Endothelial cell of umbilical vein (primary cell): ENCODE measurements at regions not wholly inside any gene's neighbourhood (a gene's known extent, or its start where the extent isn't known, plus 50 kb on each side); places are given as distances from the start of the nearest gene placed in this dataset.

Source experiments
- BruUV-seq: library from RNA; stranded (reverse); fragments of 400-500 nt; replicated peaks from 2 replicates; lab custom pipeline; 2021; lab: Mats Ljungman, UMichigan
- CTCF ChIA-PET: fragments of 300-600, 350-600 bp; sonication (Branson Sonifier 250); formaldehyde crosslinking; loops from one replicate; lab custom pipeline; 2021; ENCODE audit warnings: antibody characterized with exemption, inconsistent platforms; lab: Charles Lee
- POLR2A ChIA-PET: fragments of 300-600, 350-600 bp; sonication (Branson Sonifier 250); formaldehyde crosslinking; loops from one replicate; lab custom pipeline; 2021; ENCODE audit warnings: antibody characterized with exemption, inconsistent platforms; lab: Charles Lee
- DNase-seq: peaks from one replicate; pipeline ENCODE4 v3.0.0-alpha.2; 2011; ENCODE audit warnings: low read depth, low spot score
- FAIRE-seq: peaks from 2 replicates; lab custom pipeline; 2011; peaks lifted over from hg19 to GRCh38; lab: Jason Lieb, UNC
- H2AFZ ChIP-seq: 2 replicates; pipeline ENCODE4 v1.6.0; 2012; ENCODE audit warnings: low read depth, low read length, control low read depth, inconsistent platforms
- H3K27ac ChIP-seq: 2 replicates; pipeline ENCODE4 v1.5.1; 2011; ENCODE audit warnings: low read depth, mild to moderate bottlenecking, control low read depth, low read length, moderate library complexity; ENCODE audit not compliant: insufficient read depth
- H3K27me3 ChIP-seq, 2 experiments: 2 replicates each; pipeline versions ENCODE4 v1.6.0 to v1.6.1; 2011; ENCODE audit warnings: low read length in 2 of 2, mixed read lengths in 1 of 2; ENCODE audit not compliant: control insufficient read depth in 2 of 2, insufficient read depth in 2 of 2
- H3K36me3 ChIP-seq, 2 experiments: 2 replicates in 1 of 2; 3 replicates in 1 of 2; pipeline ENCODE4 v1.5.1; 2011; ENCODE audit warnings: low read length in 2 of 2, mild to moderate bottlenecking in 1 of 2, moderate library complexity in 1 of 2; ENCODE audit not compliant: control insufficient read depth in 2 of 2, insufficient read depth in 2 of 2; ENCODE audit errors: extremely low read depth in 1 of 2
- H3K4me1 ChIP-seq: 3 replicates; pipeline ENCODE4 v1.5.1; 2011; ENCODE audit warnings: mild to moderate bottlenecking, low read length; ENCODE audit not compliant: control insufficient read depth, insufficient read depth; ENCODE audit errors: extremely low read depth
- H3K4me2 ChIP-seq: 2 replicates; pipeline ENCODE4 v1.6.1; 2011; ENCODE audit warnings: low read length, control low read depth, mixed read lengths; ENCODE audit not compliant: insufficient read depth
- H3K4me3 ChIP-seq, 3 experiments: fragments of 200-600 bp in 1 of 3; sonication (generic), shearing (Covaris generic) in 1 of 3; replicated peaks in 1 of 3; 2 replicates each; pipeline ENCODE4 v1.5.1; 2011 to 2016; ENCODE audit warnings: control low read depth in 3 of 3, low read length in 3 of 3, mild to moderate bottlenecking in 2 of 3, inconsistent platforms in 1 of 3, low read depth in 1 of 3, moderate library complexity in 1 of 3; ENCODE audit not compliant: insufficient read depth in 1 of 3
- H3K79me2 ChIP-seq: 2 replicates; pipeline ENCODE4 v1.6.0; 2012; ENCODE audit warnings: low read length, inconsistent platforms; ENCODE audit not compliant: control insufficient read depth, insufficient read depth
- H3K9ac ChIP-seq: replicated peaks from 2 replicates; pipeline ENCODE3; 2011; ENCODE audit warnings: low read length, control low read depth; ENCODE audit not compliant: insufficient read depth; ENCODE audit errors: extremely low read depth
- H3K9me1 ChIP-seq: replicated peaks from 3 replicates; pipeline ENCODE4 v1.6.0; 2011; ENCODE audit warnings: mild to moderate bottlenecking, low read length; ENCODE audit not compliant: control insufficient read depth, insufficient read depth; ENCODE audit errors: extremely low read depth
- H3K9me3 ChIP-seq: replicated peaks from 2 replicates; pipeline ENCODE4 v1.5.1; 2012; ENCODE audit warnings: low read length, inconsistent platforms; ENCODE audit not compliant: control insufficient read depth, insufficient read depth
- H4K20me1 ChIP-seq: replicated peaks from 2 replicates; pipeline ENCODE3; 2011; ENCODE audit warnings: mild to moderate bottlenecking, low read length; ENCODE audit not compliant: control insufficient read depth, insufficient read depth; ENCODE audit errors: extremely low read depth
- CTCF ChIP-seq, 2 donors: IDR thresholded peaks; 1 replicate in 1 of 2; 2 replicates in 1 of 2; pipeline ENCODE4 v1.5.1; 2011; ENCODE audit warnings: low read length in 2 of 2, mild to moderate bottlenecking in 2 of 2, moderate library complexity in 2 of 2, control low read depth in 1 of 2, inconsistent platforms in 1 of 2, low read depth in 1 of 2; ENCODE audit not compliant: insufficient read depth in 1 of 2; ENCODE audit errors: extremely low read depth in 1 of 2
- EZH2 ChIP-seq: IDR thresholded peaks from 2 replicates; pipeline ENCODE4 v1.6.1; 2012; ENCODE audit warnings: borderline replicate concordance, low read depth, mild to moderate bottlenecking, moderate library complexity, low read length, inconsistent platforms; ENCODE audit not compliant: severe bottlenecking
- FOS ChIP-seq: IDR thresholded peaks from 2 replicates; pipeline ENCODE4 v1.6.1; 2011; ENCODE audit warnings: mild to moderate bottlenecking, low read length, moderate library complexity, borderline replicate concordance; ENCODE audit not compliant: insufficient read depth
- GATA2 ChIP-seq: IDR thresholded peaks from 2 replicates; pipeline ENCODE4 v1.7.0; 2011; ENCODE audit warnings: low read depth, mild to moderate bottlenecking, moderate library complexity, mixed read lengths, low read length; ENCODE audit not compliant: insufficient read length, insufficient read depth
- JUN ChIP-seq: IDR thresholded peaks from 2 replicates; pipeline ENCODE4 v1.6.1; 2011; ENCODE audit warnings: borderline replicate concordance, low read depth; ENCODE audit not compliant: insufficient read length, insufficient read depth
- MYC ChIP-seq: IDR thresholded peaks from one replicate; pipeline ENCODE4 v1.6.1; 2011; ENCODE audit warnings: mild to moderate bottlenecking, low read depth, low read length
- POLR2A ChIP-seq: IDR thresholded peaks from 2 replicates; pipeline ENCODE4 v1.6.1; 2012; ENCODE audit warnings: low read depth, mild to moderate bottlenecking, control low read depth, low read length
- POLR2AphosphoS5 ChIP-seq: IDR thresholded peaks from 2 replicates; pipeline ENCODE4 v1.6.1; 2012; ENCODE audit warnings: low read depth, mild to moderate bottlenecking, control low read depth, low read length, moderate library complexity; ENCODE audit not compliant: insufficient read depth
- dilution Hi-C: fragments of 300-500 bp; cut with MboI; formaldehyde crosslinking; loops from one replicate; pipeline ENCODE4 v1.15.0; 2019; ENCODE audit warnings: low sequenced_read_pairs; ENCODE audit not compliant: extremely low pct_ligation_motif_present
- intact Hi-C: fragments of 100-400 bp; cut with micrococcal nuclease; formaldehyde crosslinking; loops from one replicate; pipeline ENCODE4 v1.10.0; 2022
- TF ChIP-seq, protein P1 (sequence below): IDR thresholded peaks from 2 replicates; pipeline ENCODE4 v1.6.1; 2011; ENCODE audit not compliant: insufficient read depth, insufficient read length

- Histone ChIP-seq H3K4me1 (no peaks in the 10 kb centered on the region), H3K27ac (no peak overlapping the region), H3K9me3 (no peaks in the 10 kb centered on the region), H3K9me1 (no peaks in the 10 kb centered on the region), H3K36me3 (no peaks in the 10 kb centered on the region), H3K79me2 (no peaks in the 10 kb centered on the region), H2AFZ (no peak overlapping the region), H3K9ac (no peak overlapping the region), H4K20me1 (no peaks in the 10 kb centered on the region), H3K4me2 (no peak overlapping the region), H3K27me3 (no peaks in the 10 kb centered on the region), H3K4me3 (no peak overlapping the region)
- no peak for TF ChIP-seq JUN
- peak; percentile 45 to 50 for TF ChIP-seq CTCF (IDR thresholded peaks at IDR 0.05; ENCODE audit: extremely low read depth in 1 of 2, insufficient read depth in 1 of 2, low read depth in 1 of 2, low read length in 2 of 2)
- ChIA-PET CTCF (interaction anchor here (0.7 to 1.4 kb wide), 3 partner anchors 10 to 527 kb away, joined by 3 to 5 read pairs (median 3); no protein-coding TSS in a partner anchor), POLR2A (no interaction called here)
- dilution Hi-C loops: no loop called here
- BruUV-seq: no TSS peak
- no peak for DNase-seq
- no peak for FAIRE-seq
- intact Hi-C loops: no loop called here
Measured at GRCh38 chr19:29263305-29264135, 50.6 kb upstream of the UQCRFS1 start.

DNA sequence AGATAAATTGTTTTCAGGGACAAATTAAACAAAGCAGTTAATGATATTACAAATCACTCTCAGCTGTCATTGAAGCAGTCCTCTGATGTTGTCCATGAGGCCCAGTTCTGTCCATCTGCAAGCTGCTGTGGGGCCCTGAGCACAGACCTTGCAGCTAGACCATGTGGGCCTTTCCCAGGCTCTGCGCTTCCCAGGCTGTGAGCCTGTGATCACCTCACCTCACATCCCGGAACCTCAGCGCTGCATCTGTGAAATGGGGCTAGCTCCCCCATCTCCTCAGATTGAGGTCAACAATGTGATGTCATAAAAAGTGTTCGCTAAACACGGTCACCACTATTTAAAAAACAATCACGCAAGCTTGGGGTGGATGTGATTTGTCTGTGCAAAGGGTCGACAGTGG is 51.9 kb upstream of the UQCRFS1 start:
- H3K36me3 ChIP-seq: no peaks in the 10 kb centered on the region
- FAIRE-seq (no peak), DNase-seq (no peak)
- no peak overlapping the region for H3K4me3 ChIP-seq
- no peak overlapping the region for H3K27ac ChIP-seq
- no peaks in the 10 kb centered on the region for H4K20me1 ChIP-seq
- no peaks in the 10 kb centered on the region for H3K79me2 ChIP-seq
- ChIA-PET POLR2A (no interaction called here), CTCF (no interaction called here)
- no peak overlapping the region for H2AFZ ChIP-seq
- H3K9me3 ChIP-seq: no peaks in the 10 kb centered on the region
- no TSS peak for BruUV-seq
- no peaks in the 10 kb centered on the region for H3K9me1 ChIP-seq
- H3K27me3 ChIP-seq: no peaks in the 10 kb centered on the region
- no peaks in the 10 kb centered on the region for H3K4me1 ChIP-seq
- H3K4me2 ChIP-seq: no peak overlapping the region
- intact Hi-C loops (no loop called here), dilution Hi-C loops (no loop called here)
- TF ChIP-seq, protein P1, sequence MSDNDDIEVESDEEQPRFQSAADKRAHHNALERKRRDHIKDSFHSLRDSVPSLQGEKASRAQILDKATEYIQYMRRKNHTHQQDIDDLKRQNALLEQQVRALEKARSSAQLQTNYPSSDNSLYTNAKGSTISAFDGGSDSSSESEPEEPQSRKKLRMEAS: no peak
- no peak for TF ChIP-seq JUN
- no peak for TF ChIP-seq POLR2AphosphoS5
- TF ChIP-seq FOS: no peak
- no peak for TF ChIP-seq POLR2A
- no peak for TF ChIP-seq MYC
- no peak for TF ChIP-seq EZH2
- no peak for TF ChIP-seq GATA2
- no peak for TF ChIP-seq CTCF (IDR thresholded peaks at IDR 0.05; ENCODE audit: extremely low read depth in 1 of 2, insufficient read depth in 1 of 2, low read depth in 1 of 2, low read length in 2 of 2)
- H3K9ac ChIP-seq: no peak overlapping the region
